ENCODE measurements at regions not wholly inside any gene's neighbourhood (a gene's known extent, or its start where the extent isn't known, plus 50 kb on each side); places are given as distances from the start of the nearest gene placed in this dataset.

GRCh38 chr1:4110888-4111287, 210.8 kb upstream of the C1orf174 start:
- TF ChIP-seq MAX (IDR thresholded peaks at IDR 0.05) (no peak), CTCF (IDR thresholded peaks at IDR 0.05; ENCODE audit: low read depth, low read length, missing input control) (no peak)
